ENCODE measurements at regions not wholly inside any gene's neighbourhood (a gene's known extent, or its start where the extent isn't known, plus 50 kb on each side); places are given as distances from the start of the nearest gene placed in this dataset.
"Not testable (repeated sequence)": the region's sequence is repeated elsewhere in the genome, so short reads cannot be mapped to it uniquely, and the experiment has no call there.

GRCh38 chr6:111925296-111925695 lies 52.0 kb upstream of the FYN start:
- DNase-seq: peak in 1 of 2 donors; percentile 17

- DNase-seq: no peak
These were observed 53.6 kb upstream of the FYN start for GRCh38 chr6:111926731-111927302.

GRCh38 chr6:111927321-111927720 lies 54.1 kb upstream of the FYN start:
- DNase-seq: no peak

GRCh38 chr6:111928139-111928538 lies 54.9 kb upstream of the FYN start:
- DNase-seq: no peak

- not testable (repeated sequence) for DNase-seq
These were observed 61.4 kb upstream of the FYN start for GRCh38 chr6:111934611-111935010.

GRCh38 chr6:111936718-111937117 lies 63.5 kb upstream of the FYN start:
- DNase-seq: no peak

- no peak for DNase-seq
These were observed 65.5 kb upstream of the FYN start for GRCh38 chr6:111938710-111939109.

- peak; percentile 57 to 69 for DNase-seq
These were observed 66.7 kb upstream of the FYN start for GRCh38 chr6:111939902-111940301.

GRCh38 chr6:111940801-111941200 lies 67.5 kb upstream of the FYN start:
- DNase-seq: no peak

- DNase-seq: peak; percentile 19 to 57
These were observed 68.6 kb upstream of the FYN start for GRCh38 chr6:111941686-111942330.

GRCh38 chr6:111942561-111942960 lies 69.3 kb upstream of the FYN start:
- DNase-seq: peak; percentile 54 to 88

GRCh38 chr6:111943266-111943665 lies 70.0 kb upstream of the FYN start:
- peak in 1 of 2 donors; percentile 50 for DNase-seq

- peak; percentile 73 to 78 for DNase-seq
These were observed 70.5 kb upstream of the FYN start for GRCh38 chr6:111943726-111944125.

- DNase-seq: peak; percentile 67 to 74
These were observed 71.3 kb upstream of the FYN start for GRCh38 chr6:111944541-111944940.

GRCh38 chr6:111949546-111949945 lies 76.3 kb upstream of the FYN start:
- no peak for DNase-seq

- DNase-seq: not testable (repeated sequence)
These were observed 76.7 kb upstream of the FYN start for GRCh38 chr6:111949984-111950383.

- no peak for DNase-seq
These were observed 77.6 kb upstream of the FYN start for GRCh38 chr6:111950661-111951496.

GRCh38 chr6:111951497-111952085 lies 78.3 kb upstream of the FYN start:
- DNase-seq: no peak

GRCh38 chr6:111952274-111952673 lies 79.0 kb upstream of the FYN start:
- DNase-seq: no peak

GRCh38 chr6:111952821-111953540 lies 79.7 kb upstream of the FYN start:
- peak; percentile 32 to 62 for DNase-seq

- DNase-seq: no peak
These were observed 82.8 kb upstream of the FYN start for GRCh38 chr6:111956098-111956497.

- DNase-seq: no peak
These were observed 84.5 kb upstream of the FYN start for GRCh38 chr6:111957623-111958315.

All from inflammatory macrophage (primary cell).